GM10248 (cell line): ENCODE measurements at regions not wholly inside any gene's neighbourhood (a gene's known extent, or its start where the extent isn't known, plus 50 kb on each side); places are given as distances from the start of the nearest gene placed in this dataset.

Experiments
- CTCF ChIA-PET: fragments of 300-600 bp; sonication (Branson Sonifier 250); formaldehyde crosslinking; extraction: SDS; loops from one replicate; lab custom pipeline; 2021; ENCODE audit warnings: antibody characterized with exemption; lab: Yijun Ruan, JAX
- POLR2A ChIA-PET: fragments of 350-650 bp; sonication (Branson Sonifier 250); formaldehyde crosslinking; extraction: SDS; loops from one replicate; lab custom pipeline; 2020; ENCODE audit warnings: antibody characterized with exemption; lab: Yijun Ruan, JAX
- DNase-seq: peaks from one replicate; pipeline ENCODE4 v3.0.0; 2012; ENCODE audit errors: extremely low spot score
- TF ChIP-seq, protein P1 (sequence below): IDR thresholded peaks from 2 replicates; pipeline ENCODE4 v1.5.1; 2012; ENCODE audit warnings: mild to moderate bottlenecking, low read depth; ENCODE audit errors: extremely low read depth, missing control alignments, control extremely low read depth

DNA sequence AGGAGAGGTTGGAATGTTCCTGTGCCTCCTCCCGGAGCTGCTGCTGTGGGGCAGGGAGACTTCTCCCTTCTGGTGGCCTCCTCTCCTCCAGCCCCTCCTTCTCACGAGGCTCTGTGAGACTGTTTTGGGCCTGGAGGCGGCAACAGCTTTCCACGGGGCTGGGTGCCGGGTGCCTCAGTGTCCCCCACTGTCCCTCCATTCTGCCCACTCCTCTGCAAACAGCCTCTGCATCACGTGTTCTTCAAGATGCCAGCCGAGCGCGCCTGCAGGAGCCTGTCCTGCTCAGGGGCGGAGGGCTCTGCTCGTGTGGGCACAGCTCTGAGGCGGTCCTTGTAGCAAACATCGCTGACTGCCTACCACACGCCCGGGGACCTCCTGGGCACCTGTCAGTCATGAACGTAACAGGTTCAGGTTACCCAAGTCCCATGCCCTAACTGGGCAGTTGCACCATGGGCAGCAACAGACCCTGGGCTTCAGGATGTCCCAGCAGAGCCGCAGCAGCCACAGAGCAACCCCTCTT, 70.8 kb downstream of the RRM2 start:
- POLR2A ChIA-PET: no interaction called here
- TF ChIP-seq, protein P1, sequence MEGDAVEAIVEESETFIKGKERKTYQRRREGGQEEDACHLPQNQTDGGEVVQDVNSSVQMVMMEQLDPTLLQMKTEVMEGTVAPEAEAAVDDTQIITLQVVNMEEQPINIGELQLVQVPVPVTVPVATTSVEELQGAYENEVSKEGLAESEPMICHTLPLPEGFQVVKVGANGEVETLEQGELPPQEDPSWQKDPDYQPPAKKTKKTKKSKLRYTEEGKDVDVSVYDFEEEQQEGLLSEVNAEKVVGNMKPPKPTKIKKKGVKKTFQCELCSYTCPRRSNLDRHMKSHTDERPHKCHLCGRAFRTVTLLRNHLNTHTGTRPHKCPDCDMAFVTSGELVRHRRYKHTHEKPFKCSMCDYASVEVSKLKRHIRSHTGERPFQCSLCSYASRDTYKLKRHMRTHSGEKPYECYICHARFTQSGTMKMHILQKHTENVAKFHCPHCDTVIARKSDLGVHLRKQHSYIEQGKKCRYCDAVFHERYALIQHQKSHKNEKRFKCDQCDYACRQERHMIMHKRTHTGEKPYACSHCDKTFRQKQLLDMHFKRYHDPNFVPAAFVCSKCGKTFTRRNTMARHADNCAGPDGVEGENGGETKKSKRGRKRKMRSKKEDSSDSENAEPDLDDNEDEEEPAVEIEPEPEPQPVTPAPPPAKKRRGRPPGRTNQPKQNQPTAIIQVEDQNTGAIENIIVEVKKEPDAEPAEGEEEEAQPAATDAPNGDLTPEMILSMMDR: no peak

DNA sequence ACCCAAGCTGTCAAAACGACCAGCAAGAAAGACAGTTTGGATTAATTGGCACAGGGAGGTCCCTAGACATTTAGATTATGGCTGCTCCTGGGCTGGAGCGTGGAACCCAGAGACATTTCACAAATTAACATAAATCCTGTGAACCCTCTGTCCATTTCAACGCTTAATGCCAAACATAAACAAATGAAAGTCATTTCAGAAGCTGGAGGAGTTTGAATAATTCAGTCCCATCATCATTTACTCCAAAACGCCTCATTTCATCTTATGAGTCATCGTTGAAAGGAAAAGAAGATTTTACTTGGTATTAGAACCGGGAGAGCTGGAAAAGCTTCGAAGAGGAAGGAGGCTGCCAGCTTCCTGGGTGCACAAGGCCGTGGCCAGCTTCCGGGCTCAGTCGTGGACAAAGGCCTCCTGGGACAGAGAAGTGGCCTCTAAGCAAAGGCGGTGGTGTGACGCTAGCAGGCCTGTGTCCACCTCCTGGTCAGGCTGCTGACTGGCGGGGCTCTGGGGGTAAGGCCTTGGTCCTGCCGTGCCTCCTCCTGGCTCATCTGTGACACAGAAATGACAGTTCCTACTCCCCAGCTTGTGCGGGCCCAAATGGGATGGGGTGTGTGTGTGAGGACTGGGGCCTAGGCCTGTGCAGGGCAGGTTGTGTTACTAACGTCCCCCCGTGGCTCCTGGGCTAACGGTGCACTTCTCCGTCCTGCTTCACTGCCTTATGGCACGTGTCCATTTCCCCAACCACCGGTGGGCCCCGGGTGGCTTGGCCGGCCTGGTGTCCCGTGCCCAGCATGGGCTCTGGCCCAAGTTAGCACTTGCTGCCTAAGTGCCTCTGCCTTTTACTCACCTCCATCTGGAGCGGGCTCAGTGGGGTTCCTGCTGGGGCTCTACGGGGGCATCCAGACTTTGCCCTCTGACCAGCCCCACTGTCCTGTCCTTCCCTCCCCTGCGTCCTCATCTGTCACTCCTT, 71.6 kb downstream of the RRM2 start:
- CTCF ChIA-PET: no interaction called here
- DNase-seq: no peak
- POLR2A ChIA-PET: no interaction called here
- TF ChIP-seq, protein P1: no peak

More for the DNA sequence above, 70.8 kb downstream of the RRM2 start:
- CTCF ChIA-PET: interaction anchor here (0.6 kb wide), 1 partner anchor 11 kb away, joined by 3 read pairs; no protein-coding TSS in a partner anchor
- DNase-seq: no peak

GRCh38 chr2:10195278-10196109, 73.0 kb downstream of the RRM2 start:
- DNase-seq: no peak
- TF ChIP-seq, protein P1: no peak
- CTCF ChIA-PET: no interaction called here
- POLR2A ChIA-PET: no interaction called here

DNA sequence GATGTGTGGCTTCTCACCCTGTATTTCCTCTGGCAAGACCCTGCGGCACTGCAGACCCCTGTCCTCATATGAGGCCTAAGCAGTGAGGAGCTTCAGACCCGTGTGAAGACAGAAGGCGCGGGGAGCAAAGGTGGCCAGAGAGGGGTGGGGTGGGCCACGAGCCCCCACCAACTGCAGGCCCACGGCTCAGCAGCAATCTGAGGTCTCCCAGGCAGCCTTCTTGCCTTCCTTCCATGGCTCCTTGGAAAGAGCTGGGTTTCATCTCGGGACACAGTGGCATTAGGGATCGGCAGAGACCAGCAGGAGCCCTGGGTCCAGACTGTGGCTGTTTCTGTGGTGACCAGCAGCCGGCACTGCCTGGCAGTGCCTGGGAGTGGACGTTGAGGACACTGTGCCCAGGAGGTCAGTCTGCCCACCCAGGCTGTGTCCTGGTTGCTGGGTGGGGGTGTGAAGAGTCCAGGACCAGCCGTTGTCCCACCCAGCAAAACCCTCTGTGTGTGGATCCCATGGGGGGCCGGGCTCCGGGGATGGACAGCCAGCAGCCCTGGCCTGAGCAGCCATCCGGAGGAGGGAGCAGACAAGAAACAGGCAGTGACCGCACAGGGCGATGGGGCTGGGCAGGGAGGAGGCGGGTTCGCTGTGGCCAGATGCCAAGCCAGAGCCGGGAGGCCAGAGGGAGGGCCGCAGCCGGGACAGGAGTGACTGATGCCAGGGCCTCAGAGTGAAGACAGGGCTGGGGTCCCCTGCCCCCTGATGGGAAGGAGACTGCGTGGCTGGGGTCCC, 73.8 kb downstream of the RRM2 start:
- DNase-seq: no peak
- TF ChIP-seq, protein P1: no peak
- CTCF ChIA-PET: no interaction called here
- POLR2A ChIA-PET: no interaction called here

- no peak for DNase-seq
- ChIA-PET CTCF (no interaction called here), POLR2A (no interaction called here)
- TF ChIP-seq, protein P1: no peak
Observed at GRCh38 chr2:10196948-10197696, 74.6 kb downstream of the RRM2 start.
